GM13976 (cell line): ENCODE measurements at regions not wholly inside any gene's neighbourhood (a gene's known extent, or its start where the extent isn't known, plus 50 kb on each side); places are given as distances from the start of the nearest gene placed in this dataset.
A peak's percentile ranks its signal among the peaks of the same experiment; 100 is the strongest.

Experiments
- DNase-seq: peaks from one replicate; pipeline ENCODE4 v3.0.0; 2012; ENCODE audit warnings: low spot score
- CTCF ChIP-seq: IDR thresholded peaks from 2 replicates; pipeline ENCODE4 v1.5.1; 2012; ENCODE audit warnings: borderline replicate concordance, mild to moderate bottlenecking; ENCODE audit not compliant: insufficient read depth; ENCODE audit errors: extremely low read depth, missing control alignments, control extremely low read depth
- in situ Hi-C: fragments of 300-500 bp; cut with MboI; formaldehyde crosslinking; loops from one replicate; pipeline ENCODE4 v1.12.0; 2022; ENCODE audit warnings: low sequenced_read_pairs, mixed read lengths, inconsistent platforms; ENCODE audit not compliant: unreplicated experiment

DNA sequence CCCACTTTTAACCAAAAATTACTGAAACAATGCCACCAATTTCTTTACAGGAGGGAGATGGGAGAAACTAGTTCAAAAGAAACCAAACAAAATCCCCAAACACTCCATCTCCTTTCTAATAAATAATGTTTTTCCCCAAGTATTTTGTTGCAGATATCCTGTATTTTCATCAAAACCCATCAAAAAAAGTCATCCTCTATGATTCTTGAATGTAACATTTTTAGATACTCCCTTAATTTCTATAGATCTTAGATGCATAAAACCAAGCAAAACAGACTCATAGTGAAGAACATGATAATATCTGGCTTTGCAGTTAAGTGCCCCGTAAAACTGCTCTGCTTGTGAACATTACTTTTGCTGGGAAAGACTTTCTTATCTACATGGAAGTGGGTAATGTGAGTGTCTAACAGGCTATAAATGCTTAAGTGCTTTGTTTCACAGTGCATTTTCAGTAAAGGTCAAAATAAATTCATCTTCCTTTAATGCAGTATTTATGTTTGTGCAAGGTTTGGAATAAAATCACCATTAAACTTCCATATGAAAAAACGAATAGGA, 77.3 kb upstream of the TBCA start:
- TF ChIP-seq CTCF: no peak
- in situ Hi-C loops: loop anchor here (25.0 kb wide), 1 partner anchor 409 kb away; no protein-coding TSS in a partner anchor
- no peak for DNase-seq

DNA sequence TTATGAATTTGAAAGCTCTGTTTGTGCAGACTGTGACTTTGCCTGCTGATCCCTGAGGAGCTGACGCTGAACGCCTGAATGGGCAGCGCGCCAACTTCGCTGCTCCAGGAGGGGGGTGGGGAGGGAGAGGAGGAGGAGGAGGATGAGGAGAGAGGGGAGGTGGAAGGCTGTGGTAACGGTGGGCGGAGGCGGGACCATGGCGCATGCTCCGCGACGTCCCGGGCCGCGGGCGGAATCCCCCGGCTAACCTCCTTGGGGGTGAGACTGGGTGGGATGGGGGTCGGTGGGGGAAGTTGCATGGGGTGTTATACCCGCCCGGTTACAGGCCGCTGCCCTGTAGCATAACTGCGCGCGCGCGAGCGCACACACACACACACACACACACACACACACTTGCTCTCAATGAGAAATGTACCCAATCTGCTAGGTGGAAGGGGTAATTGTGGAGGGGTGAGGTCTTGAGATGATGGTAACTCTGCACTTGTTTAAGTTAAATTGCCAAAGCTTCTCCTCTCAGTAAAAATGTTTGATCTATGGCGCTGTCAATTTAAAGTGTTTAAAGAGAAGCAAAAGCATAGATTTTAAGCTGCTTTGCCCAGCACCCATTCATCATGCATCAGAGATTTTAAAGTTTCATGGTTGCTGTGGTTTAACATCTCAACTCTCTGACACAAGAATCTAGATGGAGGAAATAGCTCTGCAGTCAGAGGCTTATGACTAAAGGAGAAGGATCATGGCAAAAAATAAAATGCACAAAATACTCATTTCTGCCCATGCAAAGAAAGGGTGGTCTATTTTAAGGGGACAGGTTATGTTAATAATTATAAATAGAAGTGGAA, 76.6 kb upstream of the TBCA start:
- in situ Hi-C loops: loop anchor here (25.0 kb wide), 1 partner anchor 410 kb away; no protein-coding TSS in a partner anchor
- peak; percentile 85 for DNase-seq
- no peak for TF ChIP-seq CTCF

GRCh38 chr5:77852068-77852513, 76.0 kb upstream of the TBCA start:
- DNase-seq: peak; percentile 36
- in situ Hi-C loops: loop anchor here (25.0 kb wide), 1 partner anchor 410 kb away; no protein-coding TSS in a partner anchor
- TF ChIP-seq CTCF: no peak

GRCh38 chr5:77851176-77852067, 75.3 kb upstream of the TBCA start:
- in situ Hi-C loops: loop anchor here (25.0 kb wide), 1 partner anchor 411 kb away; no protein-coding TSS in a partner anchor
- peak; percentile 72 for DNase-seq
- TF ChIP-seq CTCF: no peak

GRCh38 chr5:77850536-77851175, 74.5 kb upstream of the TBCA start:
- no peak for TF ChIP-seq CTCF
- no peak for DNase-seq
- in situ Hi-C loops: loop anchor here (25.0 kb wide), 1 partner anchor 412 kb away; no protein-coding TSS in a partner anchor
